ENCODE measurements at regions not wholly inside any gene's neighbourhood (a gene's known extent, or its start where the extent isn't known, plus 50 kb on each side); places are given as distances from the start of the nearest gene placed in this dataset.

DNA sequence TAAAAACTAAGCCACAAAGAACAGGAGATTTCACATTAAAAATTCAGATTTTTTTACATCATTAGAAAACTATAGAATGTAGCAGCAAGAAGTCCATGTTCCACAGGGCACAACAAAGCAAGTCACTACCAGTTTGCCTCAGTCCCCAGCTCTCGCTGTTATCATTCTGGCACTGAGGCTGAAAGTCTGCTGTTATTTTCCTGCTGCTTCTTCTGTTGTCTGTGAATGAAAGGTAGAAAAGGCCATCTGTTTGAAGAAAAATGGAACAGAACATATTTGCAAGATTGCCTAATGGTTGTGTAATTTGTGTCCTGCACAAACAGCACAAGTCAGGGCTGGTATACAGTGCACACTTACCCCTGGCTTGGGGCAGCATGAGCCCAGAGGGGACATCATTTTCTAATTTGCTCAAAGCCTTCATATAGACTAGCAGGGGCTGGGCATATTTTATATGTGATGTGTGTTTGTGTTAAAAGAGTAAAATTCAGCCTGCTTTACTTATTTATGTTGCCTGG lies 105.6 kb upstream of the COG2 start:
- TF ChIP-seq POLR2A (IDR thresholded peaks at IDR 0.05; ENCODE audit: low read depth, low read length) = no peak
- TF ChIP-seq POLR2AphosphoS5 (IDR thresholded peaks at IDR 0.05; ENCODE audit: low read depth, low read length) = no peak
- TF ChIP-seq SPI1 (IDR thresholded peaks at IDR 0.05; ENCODE audit: low read depth, low read length) = no peak
- no peak for TF ChIP-seq TAF1 (IDR thresholded peaks at IDR 0.05; ENCODE audit: low read depth, low read length)
- no peak for TF ChIP-seq POU2F2 (IDR thresholded peaks at IDR 0.05; ENCODE audit: low read depth, low read length)
- no peak for TF ChIP-seq PAX5 (IDR thresholded peaks at IDR 0.05; ENCODE audit: insufficient read depth, low read length, severe bottlenecking)
